ENCODE measurements at regions not wholly inside any gene's neighbourhood (a gene's known extent, or its start where the extent isn't known, plus 50 kb on each side); places are given as distances from the start of the nearest gene placed in this dataset.

DNA sequence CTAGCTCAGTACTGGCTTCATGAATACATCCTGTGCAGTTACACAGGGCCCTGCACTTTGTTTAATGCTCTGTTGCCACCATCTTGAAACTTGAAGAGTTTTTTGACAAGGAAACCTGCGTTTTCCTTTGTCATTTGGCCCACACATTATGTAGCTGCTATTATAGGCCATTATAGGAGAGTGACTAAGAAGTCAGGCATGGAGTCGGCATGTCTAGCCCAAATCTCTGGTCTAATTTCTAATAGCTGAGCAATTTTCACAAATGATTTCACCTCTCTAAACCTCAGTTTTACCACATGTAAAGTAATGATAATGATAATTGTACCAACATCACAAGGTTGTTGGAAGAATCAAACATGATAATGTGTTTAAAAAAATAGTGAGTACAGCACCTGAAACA, 67.1 kb upstream of the MYLIP start:
- H3K4me2 ChIP-seq (ENCODE audit: control insufficient read depth, insufficient read depth) = no peak overlapping the region
- H3K4me3 ChIP-seq = no peak overlapping the region
- no peaks in the 10 kb centered on the region for H3K79me2 ChIP-seq (ENCODE audit: control insufficient read depth, insufficient read depth, low read length)
- no peak for TF ChIP-seq POLR2A (IDR thresholded peaks at IDR 0.05; ENCODE audit: low read depth, low read length)
- TF ChIP-seq, protein P1, sequence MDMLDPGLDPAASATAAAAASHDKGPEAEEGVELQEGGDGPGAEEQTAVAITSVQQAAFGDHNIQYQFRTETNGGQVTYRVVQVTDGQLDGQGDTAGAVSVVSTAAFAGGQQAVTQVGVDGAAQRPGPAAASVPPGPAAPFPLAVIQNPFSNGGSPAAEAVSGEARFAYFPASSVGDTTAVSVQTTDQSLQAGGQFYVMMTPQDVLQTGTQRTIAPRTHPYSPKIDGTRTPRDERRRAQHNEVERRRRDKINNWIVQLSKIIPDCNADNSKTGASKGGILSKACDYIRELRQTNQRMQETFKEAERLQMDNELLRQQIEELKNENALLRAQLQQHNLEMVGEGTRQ (IDR thresholded peaks at IDR 0.05; ENCODE audit: borderline replicate concordance, low read depth, low read length) = no peak
- no peak for TF ChIP-seq PAX5 (IDR thresholded peaks at IDR 0.05; ENCODE audit: borderline replicate concordance, low read depth, low read length)
- no peak for TF ChIP-seq KLF5 (IDR thresholded peaks at IDR 0.05; ENCODE audit: partially characterized antibody)
- TF ChIP-seq PAX8 (IDR thresholded peaks at IDR 0.05) = no peak
- TF ChIP-seq IKZF1 (conservative IDR thresholded peaks at IDR 0.05) = no peak
- TF ChIP-seq, protein P2, sequence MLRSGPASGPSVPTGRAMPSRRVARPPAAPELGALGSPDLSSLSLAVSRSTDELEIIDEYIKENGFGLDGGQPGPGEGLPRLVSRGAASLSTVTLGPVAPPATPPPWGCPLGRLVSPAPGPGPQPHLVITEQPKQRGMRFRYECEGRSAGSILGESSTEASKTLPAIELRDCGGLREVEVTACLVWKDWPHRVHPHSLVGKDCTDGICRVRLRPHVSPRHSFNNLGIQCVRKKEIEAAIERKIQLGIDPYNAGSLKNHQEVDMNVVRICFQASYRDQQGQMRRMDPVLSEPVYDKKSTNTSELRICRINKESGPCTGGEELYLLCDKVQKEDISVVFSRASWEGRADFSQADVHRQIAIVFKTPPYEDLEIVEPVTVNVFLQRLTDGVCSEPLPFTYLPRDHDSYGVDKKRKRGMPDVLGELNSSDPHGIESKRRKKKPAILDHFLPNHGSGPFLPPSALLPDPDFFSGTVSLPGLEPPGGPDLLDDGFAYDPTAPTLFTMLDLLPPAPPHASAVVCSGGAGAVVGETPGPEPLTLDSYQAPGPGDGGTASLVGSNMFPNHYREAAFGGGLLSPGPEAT (IDR thresholded peaks at IDR 0.05; ENCODE audit: low read depth) = no peak
- TF ChIP-seq CREB1 (IDR thresholded peaks at IDR 0.05; ENCODE audit: low read depth) = no peak
- no peak for TF ChIP-seq SMC3 (IDR thresholded peaks at IDR 0.05; ENCODE audit: borderline replicate concordance, low read length)
- TF ChIP-seq BHLHE40 (IDR thresholded peaks at IDR 0.05; ENCODE audit: borderline replicate concordance in 1 of 2, low read depth in 2 of 2, low read length in 1 of 2) = no peak
- H3K27ac ChIP-seq (ENCODE audit: control insufficient read depth, insufficient read depth) = no peak overlapping the region
- in situ Hi-C loops (cut with MboI) (no loop called here), intact Hi-C loops (cut with micrococcal nuclease; ENCODE audit: unreplicated experiment) (no loop called here)
- no peaks in the 10 kb centered on the region for H3K27me3 ChIP-seq (replicated peaks in 1 of 2; ENCODE audit: control insufficient read depth in 2 of 2, insufficient read depth in 2 of 2, low read length in 1 of 2)
- WGBS (ENCODE audit: insufficient coverage, insufficient replicate concordance, low lambda C conversion rate, missing lambda C conversion rate) = 79% methylated on average over 2 of the region's 2 CpGs
- H3K9ac ChIP-seq (ENCODE audit: control insufficient read depth, insufficient read depth, low read length) = no peak overlapping the region
- H2AFZ ChIP-seq (ENCODE audit: control insufficient read depth, low read depth, low read length) = no peak overlapping the region
- no peaks in the 10 kb centered on the region for H3K9me3 ChIP-seq (replicated peaks; ENCODE audit: control insufficient read depth, insufficient read depth, low read length)
- POLR2A ChIA-PET = interaction anchor here (0.7 kb wide), 1 partner anchor 101 kb away, joined by 5 read pairs; no protein-coding TSS in a partner anchor
- ATAC-seq = no peak
- SMC1A ChIA-PET (ENCODE audit: uncharacterized antibody, unreplicated experiment) = interaction anchor here (0.6 to 3.8 kb wide), 6 partner anchors 8 to 252 kb away, joined by 3 to 19 read pairs (median 3); no protein-coding TSS in a partner anchor
- RAD21 ChIA-PET (ENCODE audit: unreplicated experiment) = interaction anchor here (1.1 kb wide), 1 partner anchor 16 kb away, joined by 3 read pairs; no protein-coding TSS in a partner anchor
- H4K20me1 ChIP-seq (ENCODE audit: control insufficient read depth, insufficient read depth) = no peaks in the 10 kb centered on the region
- no peak for FAIRE-seq
- H3K4me1 ChIP-seq (ENCODE audit: control insufficient read depth, insufficient read depth, low read length) = no peaks in the 10 kb centered on the region
- no TSS peak for BruUV-seq (replicated peaks)
- CTCF ChIA-PET = interaction anchor here (1.0 to 1.6 kb wide), 2 partner anchors 11 to 173 kb away, joined by 3 read pairs; no protein-coding TSS in a partner anchor
- no peaks in the 10 kb centered on the region for H3K36me3 ChIP-seq (ENCODE audit: control insufficient read depth in 2 of 2, insufficient read depth in 2 of 2, low read length in 1 of 2)
- DNase-seq (ENCODE audit: low read depth, low spot score) = no peak

Data from GM12878 (cell line).